RWPE2 (cell line): ENCODE measurements at regions not wholly inside any gene's neighbourhood (a gene's known extent, or its start where the extent isn't known, plus 50 kb on each side); places are given as distances from the start of the nearest gene placed in this dataset.

Experiments used
- ATAC-seq: fragments of 200-7000 bp; cut with Tn5 transposase; 3 replicates; pipeline ENCODE4 v1.9.1; 2021; ENCODE audit warnings: low read depth
- DNase-seq: peaks from one replicate; pipeline ENCODE4 v3.0.0-alpha.2; 2020; ENCODE audit warnings: low spot score
- H3K27ac ChIP-seq: fragments of 450-650 bp; 2 replicates; pipeline ENCODE4 v1.5.1; 2017; ENCODE audit warnings: mild to moderate bottlenecking; ENCODE audit not compliant: poor library complexity, severe bottlenecking
- H3K27me3 ChIP-seq: fragments of 250-450 bp; sonication (Bioruptor Pico); 2 replicates; pipeline ENCODE4 v1.5.1; 2021; ENCODE audit warnings: mild to moderate bottlenecking, moderate library complexity; ENCODE audit not compliant: insufficient read depth, poor library complexity, severe bottlenecking
- H3K36me3 ChIP-seq: fragments of 250-450 bp; sonication (Bioruptor Pico); 2 replicates; pipeline ENCODE4 v1.5.1; 2020; ENCODE audit warnings: low read depth, mild to moderate bottlenecking, moderate library complexity
- H3K4me1 ChIP-seq: fragments of 250-450 bp; sonication (Bioruptor Pico); 2 replicates; pipeline ENCODE4 v1.5.1; 2021; ENCODE audit warnings: mild to moderate bottlenecking, moderate library complexity; ENCODE audit not compliant: insufficient read depth, poor library complexity, severe bottlenecking
- H3K4me3 ChIP-seq: fragments of 250-450 bp; sonication (Bioruptor Pico); 2 replicates; pipeline ENCODE4 v1.5.1; 2021; ENCODE audit warnings: mild to moderate bottlenecking, moderate library complexity; ENCODE audit not compliant: severe bottlenecking
- H3K9me3 ChIP-seq: fragments of 250-450 bp; sonication (Bioruptor Pico); 2 replicates; pipeline ENCODE4 v1.5.1; 2021; ENCODE audit warnings: mild to moderate bottlenecking, moderate library complexity; ENCODE audit not compliant: severe bottlenecking
- TF ChIP-seq, protein P1 (sequence below): fragments of 450-650 bp; IDR thresholded peaks from one replicate; pipeline ENCODE4 v1.5.1; 2017; ENCODE audit warnings: mild to moderate bottlenecking, moderate library complexity; ENCODE audit not compliant: poor library complexity, severe bottlenecking

DNA sequence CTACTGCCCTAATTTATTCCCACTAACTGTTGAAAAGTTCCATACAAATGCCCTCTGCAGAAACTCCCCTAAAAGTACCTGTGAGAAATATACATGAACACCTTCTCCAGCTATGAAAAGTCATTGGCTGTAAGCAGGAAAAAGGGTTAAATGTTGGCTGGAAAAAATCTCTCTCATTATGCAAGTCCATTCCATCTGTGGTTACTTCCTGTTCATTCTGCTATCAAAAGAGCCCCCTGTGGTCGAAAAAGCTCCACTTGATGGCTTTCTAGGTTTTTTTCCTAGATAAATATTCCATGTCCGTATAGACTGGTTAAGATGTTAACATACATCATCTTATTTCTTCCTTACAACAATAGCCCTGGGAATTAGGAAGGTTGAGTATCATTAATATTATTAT lies 56.2 kb upstream of the AKAP13 start:
- H3K4me1 ChIP-seq, result no peaks in the 10 kb centered on the region
- H3K9me3 ChIP-seq, result no peaks in the 10 kb centered on the region
- no peaks in the 10 kb centered on the region for H3K27me3 ChIP-seq
- DNase-seq (no peak), ATAC-seq (no peak)
- H3K4me3 ChIP-seq, result no peak overlapping the region
- TF ChIP-seq, protein P1, sequence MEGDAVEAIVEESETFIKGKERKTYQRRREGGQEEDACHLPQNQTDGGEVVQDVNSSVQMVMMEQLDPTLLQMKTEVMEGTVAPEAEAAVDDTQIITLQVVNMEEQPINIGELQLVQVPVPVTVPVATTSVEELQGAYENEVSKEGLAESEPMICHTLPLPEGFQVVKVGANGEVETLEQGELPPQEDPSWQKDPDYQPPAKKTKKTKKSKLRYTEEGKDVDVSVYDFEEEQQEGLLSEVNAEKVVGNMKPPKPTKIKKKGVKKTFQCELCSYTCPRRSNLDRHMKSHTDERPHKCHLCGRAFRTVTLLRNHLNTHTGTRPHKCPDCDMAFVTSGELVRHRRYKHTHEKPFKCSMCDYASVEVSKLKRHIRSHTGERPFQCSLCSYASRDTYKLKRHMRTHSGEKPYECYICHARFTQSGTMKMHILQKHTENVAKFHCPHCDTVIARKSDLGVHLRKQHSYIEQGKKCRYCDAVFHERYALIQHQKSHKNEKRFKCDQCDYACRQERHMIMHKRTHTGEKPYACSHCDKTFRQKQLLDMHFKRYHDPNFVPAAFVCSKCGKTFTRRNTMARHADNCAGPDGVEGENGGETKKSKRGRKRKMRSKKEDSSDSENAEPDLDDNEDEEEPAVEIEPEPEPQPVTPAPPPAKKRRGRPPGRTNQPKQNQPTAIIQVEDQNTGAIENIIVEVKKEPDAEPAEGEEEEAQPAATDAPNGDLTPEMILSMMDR, result no peak
- H3K36me3 ChIP-seq, result no peaks in the 10 kb centered on the region
- no peak overlapping the region for H3K27ac ChIP-seq

DNA sequence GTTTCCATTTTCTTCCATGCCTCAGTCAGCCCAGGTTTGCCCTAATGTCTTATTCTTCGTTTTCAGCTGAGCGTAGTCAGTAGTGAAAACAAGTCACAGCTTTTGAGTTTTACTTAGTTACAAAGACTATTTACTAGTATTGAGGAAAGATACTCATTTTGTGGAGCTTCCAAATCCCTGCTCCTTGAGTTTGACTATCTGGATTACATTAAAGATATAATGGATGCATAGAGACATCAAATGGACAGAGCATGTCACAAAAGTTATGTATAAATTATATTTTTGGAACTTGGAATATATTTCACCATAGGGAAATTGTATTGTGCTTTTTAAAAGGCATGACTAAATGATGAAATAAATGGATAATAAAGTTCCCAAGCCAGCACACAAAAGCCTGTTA lies 54.6 kb upstream of the AKAP13 start:
- Histone ChIP-seq H3K4me3 (no peak overlapping the region), H3K9me3 (no peaks in the 10 kb centered on the region), H3K4me1 (peaks cover 3% of the 10 kb centered on the region), H3K27me3 (no peaks in the 10 kb centered on the region), H3K27ac (no peak overlapping the region), H3K36me3 (no peaks in the 10 kb centered on the region)
- no peak for ATAC-seq
- TF ChIP-seq, protein P1, result no peak
- no peak for DNase-seq

DNA sequence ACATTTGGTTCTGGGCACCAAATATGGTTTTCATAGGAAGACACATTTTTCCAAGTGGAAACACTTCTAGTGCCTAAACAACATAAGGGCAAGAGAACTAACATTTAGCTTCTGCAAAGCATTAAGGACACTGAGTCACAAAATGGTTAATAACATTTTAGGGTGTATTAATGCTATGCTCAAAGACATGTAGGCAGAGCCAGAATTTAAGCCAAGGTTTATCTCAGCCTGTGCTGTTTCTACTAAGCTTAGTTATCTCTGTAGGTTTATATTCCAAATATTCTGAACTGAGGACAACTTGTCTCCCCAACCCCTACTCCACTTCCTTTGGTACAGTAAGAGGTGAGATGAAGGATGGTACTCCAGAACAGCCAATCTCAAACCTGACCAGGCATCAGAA lies 54.1 kb upstream of the AKAP13 start:
- H3K9me3 ChIP-seq, result no peaks in the 10 kb centered on the region
- no peak overlapping the region for H3K4me3 ChIP-seq
- TF ChIP-seq, protein P1, result no peak
- peaks cover 6% of the 10 kb centered on the region for H3K4me1 ChIP-seq
- no peaks in the 10 kb centered on the region for H3K27me3 ChIP-seq
- no peaks in the 10 kb centered on the region for H3K36me3 ChIP-seq
- DNase-seq, result no peak
- no peak overlapping the region for H3K27ac ChIP-seq
- ATAC-seq, result no peak

DNA sequence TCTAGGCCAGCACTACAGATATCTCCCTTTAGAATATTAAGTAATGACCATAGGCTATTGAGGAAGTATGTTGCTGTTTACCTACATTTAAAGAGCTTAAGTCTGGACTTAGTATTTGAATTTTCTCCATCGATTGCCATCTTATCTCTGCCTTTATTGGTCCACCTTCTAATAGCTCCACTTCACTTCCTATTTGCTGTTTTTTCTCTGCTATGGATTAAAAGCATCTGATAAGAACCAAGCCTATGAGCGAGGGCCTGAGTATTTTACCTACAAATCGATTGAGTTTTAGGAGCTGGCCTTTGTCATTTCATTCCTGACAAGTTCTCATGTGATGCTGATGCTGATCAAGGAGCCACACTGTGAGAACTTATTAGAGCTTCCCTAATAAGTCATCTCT lies 52.6 kb upstream of the AKAP13 start:
- Histone ChIP-seq H3K27me3 (no peaks in the 10 kb centered on the region), H3K4me1 (peaks cover 9% of the 10 kb centered on the region), H3K4me3 (no peak overlapping the region), H3K9me3 (no peaks in the 10 kb centered on the region), H3K36me3 (no peaks in the 10 kb centered on the region), H3K27ac (no peak overlapping the region)
- ATAC-seq, result no peak
- TF ChIP-seq, protein P1, result no peak
- no peak for DNase-seq

DNA sequence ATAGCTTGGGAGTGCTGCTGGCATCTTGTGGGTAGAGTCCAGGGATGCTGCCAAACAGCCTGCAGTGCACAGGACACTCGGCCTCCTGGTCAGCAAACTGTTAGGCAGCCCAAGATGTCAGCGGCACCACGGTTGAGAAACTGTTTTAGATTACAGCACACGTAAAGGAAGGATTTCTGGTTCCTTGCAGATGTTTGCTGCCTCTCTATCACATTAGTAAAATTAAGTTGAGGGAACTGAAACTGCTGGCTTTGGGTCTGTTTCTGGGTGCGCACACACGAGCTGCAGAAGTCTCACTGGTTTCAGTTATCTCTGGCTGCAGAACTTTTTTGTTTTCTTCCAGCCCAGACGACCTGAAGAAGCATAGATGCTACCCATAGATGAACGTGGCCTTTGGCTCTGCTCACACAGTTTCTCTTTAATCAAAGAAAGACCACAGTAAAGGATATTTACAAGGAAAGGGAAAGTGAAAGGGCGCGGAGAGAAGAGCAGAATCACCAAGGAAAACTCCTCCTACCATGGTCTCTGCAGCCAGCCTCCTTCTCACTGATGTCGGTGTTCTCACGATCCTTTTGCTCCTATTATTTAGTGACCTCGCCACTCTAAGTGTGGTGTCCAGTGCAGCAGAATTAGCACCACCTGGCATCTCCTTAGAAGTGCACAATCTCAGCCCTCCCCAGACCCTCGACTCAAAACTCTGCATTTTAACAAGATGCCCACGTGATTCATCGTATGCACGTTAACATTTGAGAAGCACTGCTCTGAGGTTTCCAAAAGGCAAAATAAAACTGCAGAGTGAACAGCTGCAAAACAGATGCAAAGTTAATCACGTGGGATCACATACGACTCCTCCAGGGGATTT lies 50.6 kb upstream of the AKAP13 start:
- TF ChIP-seq, protein P1, result no peak
- Histone ChIP-seq H3K27me3 (no peaks in the 10 kb centered on the region), H3K4me1 (peaks cover 9% of the 10 kb centered on the region), H3K27ac (no peak overlapping the region), H3K4me3 (no peak overlapping the region), H3K36me3 (no peaks in the 10 kb centered on the region), H3K9me3 (no peaks in the 10 kb centered on the region)
- ATAC-seq, result no peak
- no peak for DNase-seq
